PC-3 (cell line): ENCODE measurements at regions not wholly inside any gene's neighbourhood (a gene's known extent, or its start where the extent isn't known, plus 50 kb on each side); places are given as distances from the start of the nearest gene placed in this dataset.

Source experiments
- ATAC-seq: fragments of 200-7000 bp; cut with Tn5 transposase; 2 replicates; pipeline ENCODE4 v1.9.1; 2020; ENCODE audit warnings: mild to moderate bottlenecking, moderate library complexity
- BruUV-seq: library from RNA; stranded (reverse); fragments of 400-500 nt; replicated peaks from 2 replicates; lab custom pipeline; 2021; lab: Mats Ljungman, UMichigan
- CTCF ChIA-PET: fragments of 300-600 bp; sonication (Branson Sonifier 250); formaldehyde crosslinking; loops from one replicate; lab custom pipeline; 2022; ENCODE audit warnings: antibody characterized with exemption; lab: Charles Lee
- POLR2A ChIA-PET: fragments of 300-600 bp; sonication (Branson Sonifier 250); formaldehyde crosslinking; loops from one replicate; lab custom pipeline; 2022; ENCODE audit warnings: antibody characterized with exemption; ENCODE audit not compliant: unreplicated experiment; lab: Charles Lee
- DNase-seq: peaks from one replicate; pipeline ENCODE4 v3.0.0-alpha.2; 2015
- H2AFZ ChIP-seq: fragments of 300-600 bp; sonication (generic); 2 replicates; pipeline ENCODE4 v1.6.0; 2016; ENCODE audit warnings: antibody characterized with exemption, low read length
- H3F3A ChIP-seq: fragments of 300-600 bp; sonication (generic); one replicate; pipeline ENCODE4 v1.6.0; 2017; ENCODE audit warnings: antibody characterized with exemption, low read length, control low read depth, mild to moderate bottlenecking; ENCODE audit not compliant: unreplicated experiment
- H3K27ac ChIP-seq: fragments of 300-600 bp; sonication (generic); 2 replicates; pipeline ENCODE4 v1.5.1; 2016; ENCODE audit warnings: mild to moderate bottlenecking, low read length
- H3K27me3 ChIP-seq: fragments of 300-600 bp; sonication (generic); 2 replicates; pipeline ENCODE4 v1.6.1; 2016; ENCODE audit warnings: low read length, mixed read lengths
- H3K36me3 ChIP-seq: fragments of 300-600 bp; sonication (generic); 2 replicates; pipeline ENCODE4 v1.6.1; 2016; ENCODE audit warnings: low read depth, mixed run types, low read length, mixed read lengths
- H3K4me1 ChIP-seq: fragments of 300-600 bp; sonication (generic); 2 replicates; pipeline ENCODE4 v1.5.1; 2016; ENCODE audit warnings: low read length; ENCODE audit not compliant: insufficient read depth
- H3K4me2 ChIP-seq: fragments of 300-600 bp; sonication (generic); 2 replicates; pipeline ENCODE4 v1.6.0; 2016; ENCODE audit warnings: low read length
- H3K4me3 ChIP-seq: fragments of 300-600 bp; sonication (generic); 2 replicates; pipeline ENCODE4 v1.5.1; 2016; ENCODE audit warnings: mild to moderate bottlenecking, low read length, mixed read lengths
- H3K79me2 ChIP-seq: fragments of 300-600 bp; sonication (generic); 2 replicates; pipeline ENCODE4 v1.6.1; 2017; ENCODE audit warnings: low read length, mixed read lengths
- H3K9ac ChIP-seq: fragments of 300-600 bp; sonication (generic); 2 replicates; pipeline ENCODE4 v1.6.0; 2016; ENCODE audit warnings: mild to moderate bottlenecking, low read length
- H3K9me2 ChIP-seq: fragments of 300-600 bp; sonication (generic); replicated peaks from 2 replicates; pipeline ENCODE4 v1.6.1; 2016; ENCODE audit warnings: mixed run types, low read length, mixed read lengths
- H3K9me3 ChIP-seq: fragments of 300-600 bp; sonication (generic); 2 replicates; pipeline ENCODE4 v1.6.1; 2016; ENCODE audit warnings: low read length, mixed read lengths
- H4K20me1 ChIP-seq: fragments of 300-600 bp; sonication (generic); 2 replicates; pipeline ENCODE4 v1.6.1; 2016; ENCODE audit warnings: low read length, mixed read lengths
- EZH2 ChIP-seq: fragments of 300-600 bp; sonication (generic); IDR thresholded peaks from one replicate; pipeline ENCODE4 v1.6.1; 2017; ENCODE audit warnings: antibody characterized with exemption, mild to moderate bottlenecking, low read length; ENCODE audit not compliant: unreplicated experiment
- EZH2phosphoT487 ChIP-seq: fragments of 300-600 bp; sonication (generic); IDR thresholded peaks from 2 replicates; pipeline ENCODE4 v1.6.1; 2018; ENCODE audit warnings: mild to moderate bottlenecking, antibody characterized with exemption, low read length, borderline replicate concordance
- intact Hi-C: fragments of 100-400 bp; cut with micrococcal nuclease; formaldehyde crosslinking; loops from 2 replicates; pipeline ENCODE4 v1.9.0; 2023
- TF ChIP-seq, protein P1 (sequence below): fragments of 300-600 bp; sonication (generic); conservative IDR thresholded peaks from 2 replicates; pipeline ENCODE4 v1.5.1; 2017; ENCODE audit warnings: antibody characterized with exemption, low read depth, mild to moderate bottlenecking, low read length

DNA sequence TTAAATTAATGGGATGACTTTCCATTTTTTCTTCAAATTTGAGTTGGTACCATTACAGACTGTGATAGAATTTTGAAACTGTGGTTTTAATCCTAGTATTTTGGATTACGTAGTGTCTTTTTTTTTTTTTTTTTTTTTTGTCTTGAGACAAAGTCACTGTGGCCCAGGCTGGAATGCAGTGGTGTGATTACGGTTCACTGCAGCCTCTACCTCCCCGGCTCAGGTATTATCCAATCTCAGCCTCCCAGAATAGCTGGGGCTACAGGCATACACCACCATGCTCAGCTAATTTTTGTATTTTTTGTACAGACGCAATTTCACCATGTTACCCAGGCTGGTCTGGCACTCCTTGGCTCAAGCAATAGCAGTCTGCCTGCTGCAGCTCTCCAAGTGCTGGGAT, 87.1 kb downstream of the SOX4 start:
- no peak for DNase-seq
- Histone ChIP-seq H3F3A (no peaks in the 10 kb centered on the region), H3K36me3 (no peaks in the 10 kb centered on the region), H3K27me3 (no peaks in the 10 kb centered on the region), H3K9me3 (no peaks in the 10 kb centered on the region), H3K9ac (no peak overlapping the region), H3K27ac (no peak overlapping the region), H4K20me1 (no peaks in the 10 kb centered on the region), H3K9me2 (no peaks in the 10 kb centered on the region), H3K79me2 (no peaks in the 10 kb centered on the region), H3K4me3 (no peak overlapping the region), H3K4me1 (0 out of 2 replicates have a peak, but pooled peaks cover 5% of the 10 kb centered on the region), H2AFZ (no peak overlapping the region), H3K4me2 (no peak overlapping the region)
- TF ChIP-seq, protein P1, sequence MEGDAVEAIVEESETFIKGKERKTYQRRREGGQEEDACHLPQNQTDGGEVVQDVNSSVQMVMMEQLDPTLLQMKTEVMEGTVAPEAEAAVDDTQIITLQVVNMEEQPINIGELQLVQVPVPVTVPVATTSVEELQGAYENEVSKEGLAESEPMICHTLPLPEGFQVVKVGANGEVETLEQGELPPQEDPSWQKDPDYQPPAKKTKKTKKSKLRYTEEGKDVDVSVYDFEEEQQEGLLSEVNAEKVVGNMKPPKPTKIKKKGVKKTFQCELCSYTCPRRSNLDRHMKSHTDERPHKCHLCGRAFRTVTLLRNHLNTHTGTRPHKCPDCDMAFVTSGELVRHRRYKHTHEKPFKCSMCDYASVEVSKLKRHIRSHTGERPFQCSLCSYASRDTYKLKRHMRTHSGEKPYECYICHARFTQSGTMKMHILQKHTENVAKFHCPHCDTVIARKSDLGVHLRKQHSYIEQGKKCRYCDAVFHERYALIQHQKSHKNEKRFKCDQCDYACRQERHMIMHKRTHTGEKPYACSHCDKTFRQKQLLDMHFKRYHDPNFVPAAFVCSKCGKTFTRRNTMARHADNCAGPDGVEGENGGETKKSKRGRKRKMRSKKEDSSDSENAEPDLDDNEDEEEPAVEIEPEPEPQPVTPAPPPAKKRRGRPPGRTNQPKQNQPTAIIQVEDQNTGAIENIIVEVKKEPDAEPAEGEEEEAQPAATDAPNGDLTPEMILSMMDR = no peak
- TF ChIP-seq EZH2phosphoT487 (no peak), EZH2 (no peak)
- intact Hi-C loops = no loop called here
- ChIA-PET POLR2A (no interaction called here), CTCF (no interaction called here)
- no TSS peak for BruUV-seq
- no peak for ATAC-seq

DNA sequence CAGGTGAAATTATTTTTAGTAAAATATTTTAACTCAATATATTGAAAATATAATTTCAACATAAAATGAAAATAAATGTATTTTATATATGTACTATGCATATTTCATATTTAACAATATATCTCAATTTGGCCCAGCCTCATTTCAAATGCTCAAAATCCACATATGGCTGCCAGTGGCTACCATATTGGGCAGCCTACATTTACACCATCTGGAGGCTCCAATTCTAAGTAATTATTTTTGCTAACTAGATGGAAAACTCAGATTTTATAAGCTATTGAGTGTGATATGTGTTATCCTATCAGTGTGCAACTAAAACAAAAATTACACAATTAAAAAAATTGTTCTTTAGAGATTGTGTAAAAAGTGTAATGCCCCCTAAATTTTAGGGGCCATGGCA, 96.9 kb downstream of the SOX4 start:
- TF ChIP-seq, protein P1 = no peak
- TF ChIP-seq EZH2phosphoT487 = no peak
- no peak for TF ChIP-seq EZH2
- ChIA-PET POLR2A (no interaction called here), CTCF (no interaction called here)
- H3K9me2 ChIP-seq = no peaks in the 10 kb centered on the region
- no TSS peak for BruUV-seq
- no peaks in the 10 kb centered on the region for H3K9me3 ChIP-seq
- no peaks in the 10 kb centered on the region for H3K27me3 ChIP-seq
- no peak overlapping the region for H3K9ac ChIP-seq
- intact Hi-C loops = no loop called here
- H4K20me1 ChIP-seq = no peaks in the 10 kb centered on the region
- H3K4me2 ChIP-seq = no peak overlapping the region
- H3K27ac ChIP-seq = no peak overlapping the region
- no peak overlapping the region for H3K4me3 ChIP-seq
- no peaks in the 10 kb centered on the region for H3K36me3 ChIP-seq
- ATAC-seq (no peak), DNase-seq (no peak)
- no peaks in the 10 kb centered on the region for H3F3A ChIP-seq
- no peaks in the 10 kb centered on the region for H3K4me1 ChIP-seq
- no peaks in the 10 kb centered on the region for H3K79me2 ChIP-seq
- H2AFZ ChIP-seq = no peak overlapping the region

DNA sequence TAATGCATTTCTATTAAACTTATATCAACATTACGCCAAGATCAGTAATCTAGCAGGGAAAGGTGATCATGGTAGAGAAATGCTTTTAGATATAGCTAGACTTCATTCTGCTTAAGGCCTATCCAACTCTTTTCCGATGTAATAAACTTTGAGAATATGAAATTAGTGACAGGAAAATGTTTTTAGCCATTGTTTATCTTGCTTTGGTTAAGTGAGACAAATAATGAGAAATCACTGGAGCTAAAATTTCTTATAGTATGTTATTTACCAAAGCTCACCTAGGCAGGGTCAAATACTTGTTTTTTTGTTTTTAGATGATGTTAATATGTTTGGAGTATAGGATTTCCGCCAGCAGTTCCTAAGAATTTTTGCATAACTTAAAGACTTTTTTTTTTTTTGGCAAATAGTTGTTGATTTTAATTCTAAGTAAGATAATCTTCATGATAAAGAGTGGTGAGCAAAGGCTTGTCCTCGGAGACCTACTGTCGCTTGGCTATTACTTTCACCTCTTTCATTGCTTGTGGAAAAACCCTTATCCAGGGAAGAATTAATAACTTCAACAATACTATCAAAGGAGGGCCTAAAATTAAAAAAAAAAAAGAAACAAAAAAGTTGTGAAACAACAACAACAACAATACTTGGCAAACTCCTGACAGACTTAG, 98.3 kb downstream of the SOX4 start:
- ATAC-seq = no peak
- Histone ChIP-seq H2AFZ (no peak overlapping the region), H3K4me3 (no peak overlapping the region), H3K4me2 (no peak overlapping the region), H3K27ac (no peak overlapping the region), H3K9me3 (no peaks in the 10 kb centered on the region), H3K79me2 (no peaks in the 10 kb centered on the region), H4K20me1 (no peaks in the 10 kb centered on the region), H3K9ac (no peak overlapping the region), H3F3A (no peaks in the 10 kb centered on the region), H3K9me2 (no peaks in the 10 kb centered on the region), H3K36me3 (no peaks in the 10 kb centered on the region), H3K4me1 (no peaks in the 10 kb centered on the region), H3K27me3 (no peaks in the 10 kb centered on the region)
- ChIA-PET POLR2A (no interaction called here), CTCF (no interaction called here)
- no TSS peak for BruUV-seq
- TF ChIP-seq, protein P1 = no peak
- TF ChIP-seq EZH2phosphoT487 (no peak), EZH2 (no peak)
- intact Hi-C loops = no loop called here
- no peak for DNase-seq
